Right lobe of liver (tissue), 4 donors: ENCODE measurements at regions not wholly inside any gene's neighbourhood (a gene's known extent, or its start where the extent isn't known, plus 50 kb on each side); places are given as distances from the start of the nearest gene placed in this dataset.

Source experiments
- CTCF ChIP-seq, 4 donors: fragments of 200-600 bp in 3 of 4; fragments of 450-650 bp in 1 of 4; IDR thresholded peaks; one replicate each; pipeline versions ENCODE4 v1.5.1 to v1.8.0; 2016 to 2022; ENCODE audit warnings: antibody characterized with exemption in 4 of 4, mild to moderate bottlenecking in 2 of 4
- POLR2A ChIP-seq: fragments of 450-650 bp; IDR thresholded peaks from one replicate; pipeline ENCODE4 v1.6.1; 2017; ENCODE audit warnings: antibody characterized with exemption, mild to moderate bottlenecking
- donor health status: DM: no; HTN: no; CAD: no.
- donor health status: DM: no; HTN: no; CAD: no.
- donor health status: DM: no; HTN: yes; CAD: no.

- TF ChIP-seq CTCF (IDR thresholded peaks at IDR 0.05) (no peak), POLR2A (no peak)
Observed at GRCh38 chr2:862355-862687, 88.3 kb upstream of the SNTG2 start.
